Stimulated activated CD4-positive, alpha-beta T cell treated with anti-CD3 and anti-CD28 coated beads, Interleukin-4, amount 100 ng/mL, for 24 hours (primary cell): ENCODE measurements at regions not wholly inside any gene's neighbourhood (a gene's known extent, or its start where the extent isn't known, plus 50 kb on each side); places are given as distances from the start of the nearest gene placed in this dataset.

Experiments used
- DNase-seq: peaks from one replicate; pipeline ENCODE4 v3.0.0-alpha.2; 2020

DNA sequence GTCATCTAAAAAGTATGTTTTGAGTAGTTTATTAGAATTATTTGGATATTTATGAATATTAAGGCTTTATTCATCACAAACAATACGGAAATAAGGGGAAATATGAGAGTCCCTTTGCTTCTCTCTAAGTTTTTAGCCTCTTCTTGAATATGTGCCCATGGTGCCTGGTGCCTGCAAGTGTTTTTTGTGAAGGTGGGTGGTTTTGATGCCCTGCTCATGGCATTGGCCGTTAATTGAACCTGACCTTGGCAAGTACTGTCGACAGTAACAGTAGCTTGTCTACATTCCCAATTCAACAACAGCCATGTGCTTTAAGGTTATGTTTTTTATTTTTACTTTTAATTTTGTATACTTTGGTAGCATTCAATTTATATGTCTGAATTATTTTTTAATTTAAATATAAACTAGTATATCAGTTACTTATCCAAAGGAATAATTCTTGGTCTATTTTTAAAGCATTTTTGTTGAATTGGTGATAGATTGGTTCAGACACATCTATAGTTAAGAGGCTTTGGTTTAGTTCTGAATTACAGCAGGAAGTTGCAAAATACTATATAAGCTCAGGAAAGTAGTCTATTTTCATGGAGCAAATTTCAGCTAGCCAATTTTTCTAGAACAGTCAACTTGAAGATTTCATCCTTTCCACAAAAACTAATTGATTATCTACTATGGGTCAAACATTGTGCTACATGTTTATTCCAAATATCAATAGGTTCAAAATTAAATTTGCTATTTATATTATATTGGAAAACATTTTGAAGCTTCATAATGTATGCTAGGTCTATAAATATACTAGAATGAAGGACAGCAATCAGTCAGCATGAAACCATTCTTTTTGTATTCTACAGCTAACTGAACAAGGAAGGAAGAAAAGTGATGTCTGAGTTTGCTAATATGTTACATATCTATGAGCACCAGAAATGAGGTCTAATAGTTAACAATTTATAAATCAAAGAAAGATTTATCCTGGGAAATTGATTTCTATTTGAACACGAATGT is 184.4 kb downstream of the MRPL39 start:
- no peak for DNase-seq

DNA sequence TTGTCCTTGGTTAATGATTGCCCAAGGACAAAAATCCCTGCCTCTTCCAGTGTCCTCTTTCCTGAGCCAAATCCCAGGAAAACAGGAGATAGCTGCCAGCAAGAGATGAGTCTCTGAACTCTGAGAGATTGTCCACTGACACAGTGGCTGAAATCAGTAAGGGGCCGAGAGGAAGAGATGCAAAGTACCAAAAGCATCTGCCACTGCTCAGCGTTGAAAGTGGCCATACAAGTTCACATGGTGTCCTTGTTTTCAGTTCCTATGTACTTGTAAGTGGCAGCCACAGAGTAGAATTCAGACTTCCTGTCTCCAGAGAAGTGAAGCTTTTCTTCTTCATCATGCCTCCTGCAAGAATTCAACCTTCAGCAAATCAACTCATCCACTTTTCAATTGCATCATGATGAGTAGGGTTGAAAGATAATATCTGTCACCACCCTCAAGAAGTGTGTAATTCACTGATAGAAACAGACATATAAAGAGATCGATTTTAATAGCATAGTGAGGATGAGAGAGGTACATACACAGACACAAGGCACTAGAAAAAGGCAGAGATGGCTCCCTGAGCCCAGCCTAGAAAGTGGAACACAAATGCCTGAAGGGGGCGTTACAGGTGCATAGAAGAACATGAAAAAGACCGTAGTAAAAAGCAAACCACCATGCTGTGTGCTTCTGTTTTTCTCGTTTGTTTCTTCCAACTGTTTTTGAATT is 185.8 kb downstream of the MRPL39 start:
- peak; percentile 78 for DNase-seq

- no peak for DNase-seq
Observed at GRCh38 chr21:25420831-25421230, 186.4 kb downstream of the MRPL39 start.

DNA sequence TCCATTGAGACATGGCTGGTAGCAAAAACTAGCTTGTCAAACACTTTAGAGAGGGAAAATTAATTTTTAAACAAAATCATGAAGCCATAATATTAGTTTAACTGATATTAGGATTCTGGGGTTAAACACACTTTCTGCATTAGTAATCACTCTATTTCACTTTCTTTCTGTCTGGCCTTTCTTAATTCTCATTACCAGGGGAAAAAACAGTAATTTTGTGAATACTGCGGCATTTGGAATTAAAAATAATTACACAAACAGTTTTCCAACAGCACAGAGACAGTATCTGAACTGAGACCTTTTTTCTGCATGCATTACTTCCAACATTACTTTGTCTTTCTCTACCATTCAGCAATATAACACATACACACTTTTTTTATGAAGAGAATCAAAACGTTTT is 190.6 kb downstream of the MRPL39 start:
- no peak for DNase-seq

GRCh38 chr21:25412100-25412499 is 195.2 kb downstream of the MRPL39 start:
- DNase-seq = no peak

DNA sequence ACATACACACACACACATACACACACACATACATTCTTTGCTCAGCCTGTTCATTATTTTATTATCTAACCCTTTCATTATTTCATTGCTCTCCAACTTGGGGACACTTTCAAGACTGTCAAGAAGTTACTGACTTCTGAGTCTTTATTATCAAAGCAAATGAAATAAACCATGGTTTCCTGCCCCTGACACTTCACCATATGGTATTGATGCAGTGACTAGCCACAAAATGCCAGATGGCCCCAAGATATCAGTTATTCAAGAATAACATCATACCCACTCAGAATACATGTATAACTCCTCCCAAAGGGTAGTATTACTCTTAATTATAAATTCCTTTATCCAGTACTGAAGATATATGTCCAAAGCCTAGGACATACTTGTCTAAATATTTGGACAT is 197.3 kb downstream of the MRPL39 start:
- no peak for DNase-seq

DNA sequence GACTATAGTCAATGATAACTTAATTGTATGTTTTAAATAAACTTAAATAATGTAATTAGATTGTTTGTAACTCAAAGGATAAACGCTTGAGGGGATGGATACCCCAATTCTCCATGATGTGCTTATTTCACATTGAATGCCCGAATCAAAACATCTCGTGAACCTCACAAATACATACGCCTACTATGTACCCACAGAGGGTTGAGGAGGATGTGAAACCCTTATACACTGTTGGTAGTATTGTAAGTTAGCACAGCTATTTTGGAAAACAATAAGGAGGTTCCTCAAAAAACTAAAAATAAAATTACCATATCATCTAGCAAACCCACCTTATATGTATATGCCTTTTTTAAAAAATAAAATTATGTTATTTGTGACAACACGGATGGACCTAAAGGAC is 198.6 kb downstream of the MRPL39 start:
- no peak for DNase-seq

DNA sequence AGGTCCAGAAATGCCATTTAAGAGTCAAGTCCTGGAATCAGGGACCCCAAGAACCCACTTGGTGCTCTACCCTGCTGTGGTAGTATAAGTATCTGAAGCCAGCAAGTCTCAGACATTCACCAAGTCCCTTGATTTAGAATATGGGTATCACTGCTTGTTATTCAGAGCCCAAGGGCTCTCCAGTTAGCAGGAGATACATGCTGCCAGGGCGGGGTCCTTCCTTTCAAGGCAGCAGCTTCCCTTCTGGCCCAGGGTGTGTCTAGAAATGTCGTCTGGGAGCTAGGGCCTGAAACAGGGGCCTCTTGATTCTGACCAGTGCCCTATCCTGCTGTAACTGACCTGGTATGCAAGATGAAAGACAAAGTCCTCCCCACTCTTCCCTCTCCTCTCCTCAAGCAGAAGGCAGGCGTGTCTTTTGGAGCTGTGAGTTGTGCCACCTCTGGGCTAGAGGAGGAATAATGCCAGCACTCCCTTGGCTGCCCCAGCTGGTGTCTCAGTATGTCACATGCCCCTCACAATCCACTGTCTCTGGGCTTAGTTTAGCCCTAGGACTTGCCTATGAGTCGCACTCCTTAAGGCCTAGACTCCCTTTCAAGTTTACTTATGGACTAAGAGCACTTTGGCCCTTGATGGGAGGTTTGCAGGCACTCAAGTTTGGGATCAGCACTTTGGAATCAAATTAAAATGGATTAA is 200.2 kb downstream of the MRPL39 start:
- DNase-seq = no peak

DNA sequence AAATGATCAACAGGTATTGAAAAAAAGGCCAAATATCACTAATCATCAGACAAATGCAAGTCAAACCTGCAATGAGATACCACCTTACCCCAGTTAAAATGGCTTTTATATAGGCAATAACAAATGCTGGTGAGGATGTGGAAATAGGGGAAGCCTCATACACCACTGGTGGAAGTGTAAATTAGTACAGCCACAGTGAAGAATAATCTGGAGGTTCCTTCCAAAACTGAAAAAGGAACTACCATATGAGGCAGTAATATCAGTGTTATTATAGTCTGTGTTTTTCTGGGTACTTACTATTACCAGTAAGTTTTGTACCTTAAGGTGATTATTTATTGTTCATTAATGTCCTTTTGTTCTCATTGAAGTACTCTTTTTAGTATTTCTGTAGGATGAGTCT is 201.3 kb downstream of the MRPL39 start:
- no peak for DNase-seq

GRCh38 chr21:25402134-25402961 is 204.9 kb downstream of the MRPL39 start:
- no peak for DNase-seq

- no peak for DNase-seq
Observed at GRCh38 chr21:25400427-25400826, 206.9 kb downstream of the MRPL39 start.

DNA sequence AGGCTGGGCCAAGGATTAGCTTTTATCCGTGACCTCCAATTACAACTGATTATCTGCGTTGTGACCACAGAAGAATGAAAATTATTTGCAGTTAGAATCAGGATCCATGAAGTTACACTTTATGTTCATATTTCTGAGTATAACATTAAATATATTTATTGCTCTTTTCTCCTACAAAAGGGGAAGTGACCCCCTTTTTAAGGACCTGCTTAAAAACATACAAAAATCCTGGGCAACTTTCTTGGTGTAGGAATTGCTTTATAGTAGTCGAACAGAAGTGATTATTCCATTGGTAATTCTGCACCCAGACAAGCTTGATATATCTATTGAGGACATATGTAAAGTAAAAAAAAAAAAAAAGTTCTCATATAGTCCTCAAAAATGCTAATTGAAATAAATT is 208.7 kb downstream of the MRPL39 start:
- no peak for DNase-seq

DNA sequence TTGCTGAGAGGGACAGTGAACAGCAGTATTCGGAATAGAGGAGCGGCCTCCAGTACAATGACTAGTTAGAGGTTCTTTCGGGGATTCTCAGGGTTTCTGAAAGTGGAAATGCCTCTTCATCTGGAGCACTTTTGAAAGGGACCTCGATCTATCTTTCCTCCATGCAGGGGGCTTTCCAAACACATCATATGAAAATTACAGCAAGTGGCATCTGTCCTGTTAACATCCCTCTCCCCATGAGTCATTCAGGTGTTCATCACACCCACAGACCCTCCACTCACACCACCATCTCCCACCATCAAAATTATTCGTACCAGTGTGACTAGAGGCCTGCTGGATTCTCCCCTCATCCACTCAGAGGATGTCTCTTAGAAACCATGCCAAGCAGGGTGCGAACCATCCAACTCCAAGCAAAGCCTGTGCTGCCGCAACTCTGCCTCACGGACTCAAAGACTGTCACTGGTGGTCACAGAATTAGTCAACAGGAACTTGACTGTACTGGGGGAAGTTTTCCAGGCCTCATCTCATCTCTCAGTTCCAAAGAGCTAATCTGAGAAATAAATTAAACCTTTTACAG is 211.1 kb downstream of the MRPL39 start:
- peak; percentile 88 for DNase-seq

- DNase-seq = no peak
Observed at GRCh38 chr21:25391777-25392176, 215.5 kb downstream of the MRPL39 start.

DNA sequence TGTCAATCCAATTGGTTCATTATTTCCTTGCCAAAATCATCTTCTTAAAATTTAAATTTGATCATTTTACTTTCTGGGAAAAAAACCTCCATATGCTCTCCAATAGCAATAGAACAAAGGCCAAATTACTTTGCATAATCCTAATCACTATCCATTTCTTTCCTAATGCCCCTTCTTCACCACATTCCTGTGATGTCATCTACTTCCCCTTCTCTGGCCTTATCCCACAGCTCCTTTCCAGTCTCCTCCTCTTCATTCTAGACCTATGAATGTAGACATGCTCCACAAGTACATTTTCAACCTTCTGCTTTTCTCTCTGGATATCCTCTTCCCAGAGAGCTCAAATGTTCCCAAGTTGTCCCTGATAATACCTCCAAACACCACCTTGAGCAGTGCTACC is 216.6 kb downstream of the MRPL39 start:
- DNase-seq = no peak

DNA sequence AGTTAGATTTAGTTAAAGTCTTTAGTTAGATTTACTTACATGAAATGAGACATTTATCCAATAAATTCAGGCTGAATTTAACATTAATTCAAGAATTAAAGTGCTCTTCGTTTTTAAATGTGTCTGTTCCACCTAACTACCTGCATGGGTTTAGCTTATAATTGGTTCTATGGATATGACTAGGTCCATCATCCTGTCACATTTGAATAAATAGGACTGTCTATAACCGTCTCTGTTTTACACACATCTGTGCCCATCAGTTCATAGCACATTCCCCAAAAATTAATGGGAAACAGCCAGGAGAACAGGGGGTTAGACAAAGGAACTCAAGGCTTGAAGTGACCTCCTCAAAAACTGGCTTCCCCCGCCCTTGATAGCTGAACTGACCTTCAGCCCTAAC is 219.6 kb downstream of the MRPL39 start:
- no peak for DNase-seq

DNA sequence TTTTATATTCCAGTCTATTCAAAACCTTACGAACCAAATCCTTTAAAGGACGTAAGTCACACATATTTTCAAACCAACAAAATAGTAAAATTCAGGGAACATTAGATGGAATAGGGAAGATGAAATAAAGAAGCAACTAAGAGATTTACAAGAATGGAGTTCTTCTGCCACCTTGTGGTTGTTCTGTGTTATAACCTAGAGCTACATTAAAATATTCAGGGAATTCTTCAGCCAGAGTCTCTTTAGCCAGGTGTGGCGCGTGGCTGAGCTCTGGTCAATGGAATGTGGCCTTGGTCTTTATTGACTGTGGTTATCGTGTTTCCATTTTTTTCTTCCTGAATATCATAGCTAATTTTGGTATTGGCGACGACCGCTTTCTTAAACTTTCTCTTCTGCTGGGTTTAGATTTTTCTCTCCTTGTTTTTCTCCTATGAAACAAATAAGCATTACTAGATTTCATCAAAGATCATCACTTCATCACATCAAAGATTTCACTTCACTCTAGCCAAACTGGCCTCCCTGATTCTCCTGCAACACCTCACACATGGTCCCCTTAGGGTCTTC is 221.3 kb downstream of the MRPL39 start:
- DNase-seq = no peak

GRCh38 chr21:25385341-25385740 is 221.9 kb downstream of the MRPL39 start:
- no peak for DNase-seq

GRCh38 chr21:25384782-25385181 is 222.5 kb downstream of the MRPL39 start:
- no peak for DNase-seq

- no peak for DNase-seq
Observed at GRCh38 chr21:25383545-25383944, 223.7 kb downstream of the MRPL39 start.

GRCh38 chr21:25381936-25382452 is 225.3 kb downstream of the MRPL39 start:
- DNase-seq = no peak

GRCh38 chr21:25375675-25376074 is 231.6 kb downstream of the MRPL39 start:
- DNase-seq = no peak
